HEK293 (cell line): ENCODE measurements at regions not wholly inside any gene's neighbourhood (a gene's known extent, or its start where the extent isn't known, plus 50 kb on each side); places are given as distances from the start of the nearest gene placed in this dataset.

ENCODE experiments used
- TSHZ1 ChIP-seq: fragments of 450-650 bp; formaldehyde crosslinking; IDR thresholded peaks from 2 replicates; pipeline ENCODE4 v1.5.1; 2016; ENCODE audit warnings: missing biosample characterization, missing genetic modification characterization, borderline replicate concordance
- ZBTB44 ChIP-seq: fragments of 450-650 bp; IDR thresholded peaks from 2 replicates; pipeline ENCODE4 v1.5.1; 2018; ENCODE audit warnings: missing biosample characterization, mild to moderate bottlenecking, missing genetic modification characterization

GRCh38 chr1:185598332-185598731 is 135.9 kb upstream of the HMCN1 start:
- TF ChIP-seq TSHZ1 (no peak), ZBTB44 (tag by site-specific recombination) (no peak)
